H9 (cell line): ENCODE measurements at regions not wholly inside any gene's neighbourhood (a gene's known extent, or its start where the extent isn't known, plus 50 kb on each side); places are given as distances from the start of the nearest gene placed in this dataset.

Experiments
- DNase-seq: peaks from one replicate; pipeline ENCODE4 v3.0.0-alpha.2; 2017
- H2AFZ ChIP-seq: one replicate; pipeline ENCODE4 v1.6.1; 2013; ENCODE audit warnings: mild to moderate bottlenecking, low read length, control low read depth, moderate library complexity
- H2AK5ac ChIP-seq: 2 replicates; pipeline ENCODE4 v1.6.1; 2013; ENCODE audit warnings: low read length, control low read depth, mixed read lengths; ENCODE audit not compliant: insufficient read length
- H2BK120ac ChIP-seq: one replicate; pipeline ENCODE4 v1.6.1; 2013; ENCODE audit warnings: low read depth, mild to moderate bottlenecking, low read length, control low read depth, inconsistent platforms; ENCODE audit not compliant: poor library complexity, severe bottlenecking
- H2BK12ac ChIP-seq: 2 replicates; pipeline ENCODE4 v1.6.1; 2013; ENCODE audit warnings: low read length, control low read depth, mixed read lengths, low read depth; ENCODE audit not compliant: insufficient read length
- H2BK15ac ChIP-seq: 2 replicates; pipeline ENCODE4 v1.6.1; 2013; ENCODE audit warnings: low read depth, low read length, control low read depth
- H2BK20ac ChIP-seq: one replicate; pipeline ENCODE4 v1.6.1; 2013; ENCODE audit warnings: low read depth, mild to moderate bottlenecking, low read length, control low read depth, inconsistent platforms; ENCODE audit not compliant: poor library complexity, severe bottlenecking
- H2BK5ac ChIP-seq: 2 replicates; pipeline ENCODE4 v1.6.1; 2013; ENCODE audit warnings: low read length, control low read depth, mixed read lengths; ENCODE audit not compliant: insufficient read length
- H3K14ac ChIP-seq: 2 replicates; pipeline ENCODE4 v1.6.1; 2013; ENCODE audit warnings: low read length, control low read depth; ENCODE audit not compliant: insufficient read depth
- H3K18ac ChIP-seq: 2 replicates; pipeline ENCODE4 v1.6.1; 2013; ENCODE audit warnings: low read depth, mild to moderate bottlenecking, mixed read lengths, low read length, control low read depth; ENCODE audit not compliant: insufficient read length
- H3K23ac ChIP-seq: 2 replicates; pipeline ENCODE4 v1.6.1; 2013; ENCODE audit warnings: low read length, control low read depth, mixed read lengths, low read depth; ENCODE audit not compliant: insufficient read length
- H3K23me2 ChIP-seq: 2 replicates; pipeline ENCODE4 v1.6.1; 2013; ENCODE audit warnings: low read depth, mild to moderate bottlenecking, mixed read lengths, low read length, control low read depth; ENCODE audit not compliant: insufficient read length, poor library complexity, severe bottlenecking
- H3K27ac ChIP-seq: 2 replicates; pipeline ENCODE4 v1.5.1; 2013; ENCODE audit warnings: low read length, control low read depth, mixed read lengths, low read depth; ENCODE audit not compliant: insufficient read length
- H3K27me3 ChIP-seq: 2 replicates; pipeline ENCODE4 v1.6.1; 2013; ENCODE audit warnings: low read length, control low read depth, inconsistent platforms; ENCODE audit not compliant: insufficient read depth
- H3K4ac ChIP-seq: 2 replicates; pipeline ENCODE4 v1.6.1; 2013; ENCODE audit warnings: low read depth, mild to moderate bottlenecking, control low read depth, inconsistent platforms, low read length, moderate library complexity
- H3K4me1 ChIP-seq: 2 replicates; pipeline ENCODE4 v1.6.1; 2013; ENCODE audit warnings: low read length, control low read depth, inconsistent platforms; ENCODE audit not compliant: insufficient read depth
- H3K4me2 ChIP-seq: 2 replicates; pipeline ENCODE4 v1.6.1; 2013; ENCODE audit warnings: low read length, control low read depth, mixed read lengths; ENCODE audit not compliant: insufficient read length, insufficient read depth
- H3K56ac ChIP-seq: 2 replicates; pipeline ENCODE4 v1.6.1; 2013; ENCODE audit warnings: low read depth, mild to moderate bottlenecking, mixed read lengths, low read length, control low read depth; ENCODE audit not compliant: insufficient read length
- H3K79me1 ChIP-seq: 2 replicates; pipeline ENCODE4 v1.6.1; 2013; ENCODE audit warnings: low read depth, mild to moderate bottlenecking, moderate library complexity, low read length, control low read depth, inconsistent platforms; ENCODE audit not compliant: insufficient read depth, poor library complexity, severe bottlenecking
- H3K79me2 ChIP-seq: 2 replicates; pipeline ENCODE4 v1.6.1; 2013; ENCODE audit warnings: low read length, control low read depth, inconsistent platforms; ENCODE audit not compliant: insufficient read depth
- H3K9ac ChIP-seq: 2 replicates; pipeline ENCODE4 v1.6.1; 2013; ENCODE audit warnings: low read length, control low read depth, mixed read lengths; ENCODE audit not compliant: insufficient read length; ENCODE audit errors: extremely low read depth
- H3K9me3 ChIP-seq: one replicate; pipeline ENCODE4 v1.6.1; 2013; ENCODE audit warnings: low read depth, low read length, inconsistent platforms; ENCODE audit not compliant: control insufficient read depth
- H3T11ph ChIP-seq: one replicate; pipeline ENCODE4 v1.6.1; 2013; ENCODE audit warnings: mild to moderate bottlenecking, low read length, control low read depth, inconsistent platforms
- H4K20me1 ChIP-seq: one replicate; pipeline ENCODE4 v1.6.1; 2013; ENCODE audit not compliant: control insufficient read depth, insufficient read length, insufficient read depth
- H4K5ac ChIP-seq: 2 replicates; pipeline ENCODE4 v1.6.1; 2013; ENCODE audit warnings: low read depth, mild to moderate bottlenecking, mixed read lengths, low read length, control low read depth; ENCODE audit not compliant: insufficient read length
- H4K8ac ChIP-seq: replicated peaks from 2 replicates; pipeline ENCODE4 v1.6.1; 2013; ENCODE audit warnings: low read length, control low read depth, mixed read lengths, low read depth; ENCODE audit not compliant: insufficient read length
- H4K91ac ChIP-seq: 2 replicates; pipeline ENCODE4 v1.6.1; 2013; ENCODE audit warnings: low read depth, mild to moderate bottlenecking, moderate library complexity, mixed read lengths, low read length, control low read depth; ENCODE audit not compliant: insufficient read length
- H3K27ac Mint-ChIP-seq, 3 experiments: 2 replicates in 2 of 3; 3 replicates in 1 of 3; pipeline ENCODE4 v1.8.0; 2020 to 2021; ENCODE audit warnings: mixed read lengths in 3 of 3, mild to moderate bottlenecking in 1 of 3, moderate library complexity in 1 of 3
- H3K27me3 Mint-ChIP-seq: 2 replicates; pipeline ENCODE4 v1.8.0; 2021; ENCODE audit warnings: low read depth, mild to moderate bottlenecking, moderate library complexity, mixed read lengths
- H3K36me3 Mint-ChIP-seq, 3 experiments: 2 replicates in 2 of 3; 3 replicates in 1 of 3; pipeline ENCODE4 v1.8.0; 2020 to 2021; ENCODE audit warnings: low read depth in 3 of 3, mixed read lengths in 3 of 3; ENCODE audit not compliant: insufficient read depth in 1 of 3
- H3K4me1 Mint-ChIP-seq, 2 experiments: 2 replicates each; pipeline ENCODE4 v1.8.0; 2020; ENCODE audit warnings: mixed read lengths in 2 of 2
- H3K4me3 Mint-ChIP-seq, 2 experiments: 2 replicates in 1 of 2; 3 replicates in 1 of 2; pipeline ENCODE4 v1.8.0; 2020 to 2021; ENCODE audit warnings: mild to moderate bottlenecking in 2 of 2, mixed read lengths in 2 of 2, moderate library complexity in 1 of 2
- H3K9me3 Mint-ChIP-seq, 2 experiments: 2 replicates in 1 of 2; 3 replicates in 1 of 2; pipeline ENCODE4 v1.8.0; 2020; ENCODE audit warnings: mild to moderate bottlenecking in 2 of 2, mixed read lengths in 2 of 2, moderate library complexity in 1 of 2
- WGBS: extraction: QIAGEN DNeasy Blood & Tissue Kit; methylation state at CpG from one replicate; pipeline ENCODE4 v1.1.7; 2013; ENCODE audit warnings: missing lambda C conversion rate, low lambda C conversion rate, mixed read lengths; ENCODE audit not compliant: insufficient read length; ENCODE audit errors: extremely low coverage; 5-methylcytosine and 5-hydroxymethylcytosine counted together
- TF ChIP-seq, protein P1 (sequence below): fragments of 200-600 bp; sonication (generic); conservative IDR thresholded peaks from 3 replicates; pipeline ENCODE4 v1.8.0; 2021; ENCODE audit warnings: antibody characterized with exemption, mild to moderate bottlenecking

GRCh38 chr1:244220410-244220809 lies 169.3 kb downstream of the ZBTB18 start:
- H3K36me3 Mint-ChIP-seq, result peaks cover 0 to under 1% (median 0%) of the 10 kb centered on the region in 3 experiments; a peak in 1 of 7 replicates
- H4K8ac ChIP-seq, result no peak overlapping the region

More at GRCh38 chr1:244220410-244220809, 169.3 kb downstream of the ZBTB18 start:
- H2AK5ac ChIP-seq, result no peak overlapping the region
- no peak overlapping the region for H2BK15ac ChIP-seq
- H3K79me2 ChIP-seq, result no peaks in the 10 kb centered on the region
- TF ChIP-seq, protein P1, sequence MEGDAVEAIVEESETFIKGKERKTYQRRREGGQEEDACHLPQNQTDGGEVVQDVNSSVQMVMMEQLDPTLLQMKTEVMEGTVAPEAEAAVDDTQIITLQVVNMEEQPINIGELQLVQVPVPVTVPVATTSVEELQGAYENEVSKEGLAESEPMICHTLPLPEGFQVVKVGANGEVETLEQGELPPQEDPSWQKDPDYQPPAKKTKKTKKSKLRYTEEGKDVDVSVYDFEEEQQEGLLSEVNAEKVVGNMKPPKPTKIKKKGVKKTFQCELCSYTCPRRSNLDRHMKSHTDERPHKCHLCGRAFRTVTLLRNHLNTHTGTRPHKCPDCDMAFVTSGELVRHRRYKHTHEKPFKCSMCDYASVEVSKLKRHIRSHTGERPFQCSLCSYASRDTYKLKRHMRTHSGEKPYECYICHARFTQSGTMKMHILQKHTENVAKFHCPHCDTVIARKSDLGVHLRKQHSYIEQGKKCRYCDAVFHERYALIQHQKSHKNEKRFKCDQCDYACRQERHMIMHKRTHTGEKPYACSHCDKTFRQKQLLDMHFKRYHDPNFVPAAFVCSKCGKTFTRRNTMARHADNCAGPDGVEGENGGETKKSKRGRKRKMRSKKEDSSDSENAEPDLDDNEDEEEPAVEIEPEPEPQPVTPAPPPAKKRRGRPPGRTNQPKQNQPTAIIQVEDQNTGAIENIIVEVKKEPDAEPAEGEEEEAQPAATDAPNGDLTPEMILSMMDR, result no peak
- no peaks in the 10 kb centered on the region for H3K27me3 ChIP-seq
- no peak overlapping the region for H3K27ac ChIP-seq
- no peak overlapping the region for H3K9ac ChIP-seq
- H3K56ac ChIP-seq, result no peak overlapping the region
- DNase-seq, result no peak
- no peak overlapping the region for H3T11ph ChIP-seq
- no peaks in the 10 kb centered on the region for H3K79me1 ChIP-seq
- Mint-ChIP-seq H3K27me3 (peaks cover 5% of the 10 kb centered on the region), H3K4me3 (no peak overlapping the region), H3K9me3 (peaks cover 0 to 2% of the 10 kb centered on the region in 2 experiments; a peak in 4 of 5 replicates), H3K27ac (no peak overlapping the region), H3K4me1 (peaks cover 0 to 2% of the 10 kb centered on the region in 2 experiments; a peak in 1 of 4 replicates)
- H3K23me2 ChIP-seq, result no peaks in the 10 kb centered on the region
- H4K91ac ChIP-seq, result no peak overlapping the region
- H3K4ac ChIP-seq, result no peak overlapping the region
- H3K18ac ChIP-seq, result no peak overlapping the region
- no peaks in the 10 kb centered on the region for H3K9me3 ChIP-seq
- H3K23ac ChIP-seq, result no peak overlapping the region
- no peak overlapping the region for H2BK20ac ChIP-seq
- H4K5ac ChIP-seq, result no peak overlapping the region
- H3K4me2 ChIP-seq, result no peak overlapping the region
- H3K4me1 ChIP-seq, result no peaks in the 10 kb centered on the region
- no peak overlapping the region for H2BK5ac ChIP-seq
- no peak overlapping the region for H2BK120ac ChIP-seq
- no peak overlapping the region for H2AFZ ChIP-seq
- no peak overlapping the region for H3K14ac ChIP-seq
- no peak overlapping the region for H2BK12ac ChIP-seq
- H4K20me1 ChIP-seq, result no peaks in the 10 kb centered on the region
- WGBS, result no CpG with 5 or more reads among the region's 3 CpGs
